ENCODE measurements at regions not wholly inside any gene's neighbourhood (a gene's known extent, or its start where the extent isn't known, plus 50 kb on each side); places are given as distances from the start of the nearest gene placed in this dataset.

DNA sequence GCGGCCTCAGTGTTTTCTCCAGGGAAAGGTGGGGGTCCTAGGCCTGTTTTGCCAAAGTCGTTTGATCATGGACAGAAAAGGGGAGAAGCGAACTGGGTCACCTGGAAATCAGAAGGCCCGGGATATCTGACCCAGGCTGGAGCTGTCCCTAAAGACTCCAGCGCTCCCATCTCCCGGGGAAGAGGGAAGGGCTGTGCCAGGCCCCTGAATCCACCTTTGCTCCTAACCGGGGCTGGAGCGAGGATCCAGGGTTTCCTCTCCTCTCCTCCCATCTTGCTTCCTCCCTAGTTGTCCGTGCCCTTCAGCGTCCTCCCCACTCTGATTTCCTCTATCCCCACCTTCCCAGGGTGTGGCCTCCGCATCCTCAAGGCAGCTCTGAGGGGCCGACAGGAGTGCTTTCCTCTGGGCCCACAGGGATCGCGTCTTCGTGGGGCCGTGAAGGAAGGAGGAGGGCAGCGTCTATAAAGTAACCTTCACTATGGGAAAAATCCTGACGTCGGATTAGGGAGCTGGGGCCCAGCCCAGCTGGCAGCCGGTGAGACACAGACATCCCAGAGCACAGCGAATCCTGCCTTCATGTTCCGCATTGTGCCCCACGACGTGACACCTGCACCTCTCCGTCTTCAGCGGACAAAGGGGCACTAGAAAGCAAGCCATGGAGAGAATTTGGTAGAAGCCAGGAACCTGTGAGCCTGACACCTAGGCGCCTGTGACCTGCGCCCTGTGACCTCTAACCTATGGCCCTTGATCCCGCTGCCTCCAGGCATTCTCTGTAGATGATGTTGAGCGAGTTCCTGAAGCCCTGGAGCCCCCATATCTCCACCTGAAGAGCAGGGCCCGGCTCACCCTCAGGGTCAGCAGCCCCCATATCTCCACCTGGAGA is 212.7 kb upstream of the SALL3 start:
- no peak for TF ChIP-seq EZH2 (IDR thresholded peaks at IDR 0.05; ENCODE audit: low read length)
- TF ChIP-seq, protein P1, sequence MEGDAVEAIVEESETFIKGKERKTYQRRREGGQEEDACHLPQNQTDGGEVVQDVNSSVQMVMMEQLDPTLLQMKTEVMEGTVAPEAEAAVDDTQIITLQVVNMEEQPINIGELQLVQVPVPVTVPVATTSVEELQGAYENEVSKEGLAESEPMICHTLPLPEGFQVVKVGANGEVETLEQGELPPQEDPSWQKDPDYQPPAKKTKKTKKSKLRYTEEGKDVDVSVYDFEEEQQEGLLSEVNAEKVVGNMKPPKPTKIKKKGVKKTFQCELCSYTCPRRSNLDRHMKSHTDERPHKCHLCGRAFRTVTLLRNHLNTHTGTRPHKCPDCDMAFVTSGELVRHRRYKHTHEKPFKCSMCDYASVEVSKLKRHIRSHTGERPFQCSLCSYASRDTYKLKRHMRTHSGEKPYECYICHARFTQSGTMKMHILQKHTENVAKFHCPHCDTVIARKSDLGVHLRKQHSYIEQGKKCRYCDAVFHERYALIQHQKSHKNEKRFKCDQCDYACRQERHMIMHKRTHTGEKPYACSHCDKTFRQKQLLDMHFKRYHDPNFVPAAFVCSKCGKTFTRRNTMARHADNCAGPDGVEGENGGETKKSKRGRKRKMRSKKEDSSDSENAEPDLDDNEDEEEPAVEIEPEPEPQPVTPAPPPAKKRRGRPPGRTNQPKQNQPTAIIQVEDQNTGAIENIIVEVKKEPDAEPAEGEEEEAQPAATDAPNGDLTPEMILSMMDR (optimal IDR thresholded peaks at IDR 0.05 in 1 of 3, IDR thresholded peaks at IDR 0.05 in 1 of 3, conservative IDR thresholded peaks at IDR 0.05 in 1 of 3; ENCODE audit: extremely low read depth in 1 of 3, insufficient read depth in 2 of 3, low read length in 3 of 3) = no peak

Data from keratinocyte (primary cell).